GM12873 (cell line): ENCODE measurements at regions not wholly inside any gene's neighbourhood (a gene's known extent, or its start where the extent isn't known, plus 50 kb on each side); places are given as distances from the start of the nearest gene placed in this dataset.

Experiments used
- CTCF ChIP-seq: IDR thresholded peaks from 2 replicates; pipeline ENCODE4 v1.5.1; 2012; ENCODE audit warnings: low read depth, mild to moderate bottlenecking, moderate library complexity, low read length, control low read depth; ENCODE audit not compliant: insufficient read depth; ENCODE audit errors: missing control alignments

- TF ChIP-seq CTCF = no peak
These were observed 298.2 kb upstream of the SLCO3A1 start for GRCh38 chr15:91555312-91555711.

GRCh38 chr15:91556926-91557325 is 296.6 kb upstream of the SLCO3A1 start:
- no peak for TF ChIP-seq CTCF

GRCh38 chr15:91559066-91559465 is 294.4 kb upstream of the SLCO3A1 start:
- TF ChIP-seq CTCF = no peak

- TF ChIP-seq CTCF = no peak
These were observed 292.0 kb upstream of the SLCO3A1 start for GRCh38 chr15:91561371-91562100.

- TF ChIP-seq CTCF = no peak
These were observed 290.8 kb upstream of the SLCO3A1 start for GRCh38 chr15:91562698-91563097.

GRCh38 chr15:91564631-91565030 is 288.9 kb upstream of the SLCO3A1 start:
- TF ChIP-seq CTCF = no peak

GRCh38 chr15:91566141-91566540 is 287.4 kb upstream of the SLCO3A1 start:
- TF ChIP-seq CTCF = no peak

GRCh38 chr15:91568036-91568435 is 285.5 kb upstream of the SLCO3A1 start:
- TF ChIP-seq CTCF = no peak
